HG02798 (cell line): ENCODE measurements at regions not wholly inside any gene's neighbourhood (a gene's known extent, or its start where the extent isn't known, plus 50 kb on each side); places are given as distances from the start of the nearest gene placed in this dataset.
"Not testable (repeated sequence)": the region's sequence is repeated elsewhere in the genome, so short reads cannot be mapped to it uniquely, and the experiment has no call there.

ENCODE experiments used
- ATAC-seq: cut with Tn5 transposase; IDR thresholded peaks from one replicate; pipeline ENCODE4 v1.9.1; 2021; ENCODE audit warnings: mild to moderate bottlenecking; ENCODE audit not compliant: unreplicated experiment, poor library complexity

- ATAC-seq, result no peak
Observed at GRCh38 chr3:80998022-80998421, 763.4 kb downstream of the GBE1 start.

GRCh38 chr3:80997622-80998021 is 763.8 kb downstream of the GBE1 start:
- ATAC-seq, result no peak

- no peak for ATAC-seq
Observed at GRCh38 chr3:80994767-80995166, 766.7 kb downstream of the GBE1 start.

GRCh38 chr3:80994085-80994665 is 767.3 kb downstream of the GBE1 start:
- ATAC-seq, result no peak

- peak; percentile 73 for ATAC-seq
Observed at GRCh38 chr3:80993241-80993945, 768.1 kb downstream of the GBE1 start.

GRCh38 chr3:80983753-80984152 is 777.7 kb downstream of the GBE1 start:
- no peak for ATAC-seq

GRCh38 chr3:80978216-80978969 is 783.1 kb downstream of the GBE1 start:
- ATAC-seq, result no peak

GRCh38 chr3:80970292-80970691 is 791.2 kb downstream of the GBE1 start:
- ATAC-seq, result no peak

- no peak for ATAC-seq
Observed at GRCh38 chr3:80929576-80929975, 831.9 kb downstream of the GBE1 start.

GRCh38 chr3:80914854-80915253 is 846.6 kb downstream of the GBE1 start:
- ATAC-seq, result no peak

- no peak for ATAC-seq
Observed at GRCh38 chr3:80898211-80898610, 863.2 kb downstream of the GBE1 start.

- not testable (repeated sequence) for ATAC-seq
Observed at GRCh38 chr3:80897005-80897404, 864.4 kb downstream of the GBE1 start.

GRCh38 chr3:80890571-80890970 is 870.9 kb downstream of the GBE1 start:
- ATAC-seq, result no peak

- no peak for ATAC-seq
Observed at GRCh38 chr3:80889535-80889934, 871.9 kb downstream of the GBE1 start.

GRCh38 chr3:80870476-80871041 is 890.9 kb downstream of the GBE1 start:
- no peak for ATAC-seq

- ATAC-seq, result no peak
Observed at GRCh38 chr3:80855482-80855881, 906.0 kb downstream of the GBE1 start.

GRCh38 chr3:80836395-80836794 is 925.0 kb downstream of the GBE1 start:
- no peak for ATAC-seq

- ATAC-seq, result no peak
Observed at GRCh38 chr3:80807577-80807976, 953.9 kb downstream of the GBE1 start.

GRCh38 chr3:80806673-80807072 is 954.8 kb downstream of the GBE1 start:
- no peak for ATAC-seq

GRCh38 chr3:80788914-80789313 is 972.5 kb downstream of the GBE1 start:
- no peak for ATAC-seq

- no peak for ATAC-seq
Observed at GRCh38 chr3:80785875-80786274, 975.6 kb downstream of the GBE1 start.
